ENCODE measurements at regions not wholly inside any gene's neighbourhood (a gene's known extent, or its start where the extent isn't known, plus 50 kb on each side); places are given as distances from the start of the nearest gene placed in this dataset.

DNA sequence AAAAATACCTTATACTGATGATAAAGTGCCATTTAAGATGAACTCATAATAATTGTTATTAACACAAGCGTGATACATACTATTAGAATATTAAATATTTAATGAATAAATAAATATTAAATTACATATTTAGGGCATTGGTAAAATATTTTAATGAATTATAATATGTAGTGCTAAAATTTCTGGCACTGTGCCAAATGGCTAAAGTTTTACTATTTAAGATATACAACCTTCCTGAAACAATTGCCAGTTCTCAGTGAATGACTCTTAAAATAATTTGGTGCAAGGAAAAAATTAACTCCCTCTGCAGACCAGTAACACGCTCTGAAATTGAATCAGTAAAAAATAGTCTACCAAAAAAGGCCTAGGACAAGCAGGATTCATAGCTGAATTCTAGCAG is 428.9 kb upstream of the ATXN7L3B start:
- H3K27ac ChIP-seq = no peak overlapping the region
- intact Hi-C loops (cut with DNase I) = no loop called here
- H3K4me3 ChIP-seq = no peak overlapping the region
- H3K4me1 ChIP-seq = no peaks in the 10 kb centered on the region
- ATAC-seq (no peak), DNase-seq (no peak)
- no peaks in the 10 kb centered on the region for H3K9me3 ChIP-seq
- H3K27me3 ChIP-seq (ENCODE audit: insufficient read depth in 3 of 3, low read length in 2 of 3) = no peaks in the 10 kb centered on the region
- 87 to 91% (median 89%) methylated on average over 2 of the region's 2 CpGs for WGBS, 3 donors
- no peaks in the 10 kb centered on the region for H3K36me3 ChIP-seq (ENCODE audit: insufficient read depth in 1 of 2, low read depth in 1 of 2)
- TF ChIP-seq, protein P1, sequence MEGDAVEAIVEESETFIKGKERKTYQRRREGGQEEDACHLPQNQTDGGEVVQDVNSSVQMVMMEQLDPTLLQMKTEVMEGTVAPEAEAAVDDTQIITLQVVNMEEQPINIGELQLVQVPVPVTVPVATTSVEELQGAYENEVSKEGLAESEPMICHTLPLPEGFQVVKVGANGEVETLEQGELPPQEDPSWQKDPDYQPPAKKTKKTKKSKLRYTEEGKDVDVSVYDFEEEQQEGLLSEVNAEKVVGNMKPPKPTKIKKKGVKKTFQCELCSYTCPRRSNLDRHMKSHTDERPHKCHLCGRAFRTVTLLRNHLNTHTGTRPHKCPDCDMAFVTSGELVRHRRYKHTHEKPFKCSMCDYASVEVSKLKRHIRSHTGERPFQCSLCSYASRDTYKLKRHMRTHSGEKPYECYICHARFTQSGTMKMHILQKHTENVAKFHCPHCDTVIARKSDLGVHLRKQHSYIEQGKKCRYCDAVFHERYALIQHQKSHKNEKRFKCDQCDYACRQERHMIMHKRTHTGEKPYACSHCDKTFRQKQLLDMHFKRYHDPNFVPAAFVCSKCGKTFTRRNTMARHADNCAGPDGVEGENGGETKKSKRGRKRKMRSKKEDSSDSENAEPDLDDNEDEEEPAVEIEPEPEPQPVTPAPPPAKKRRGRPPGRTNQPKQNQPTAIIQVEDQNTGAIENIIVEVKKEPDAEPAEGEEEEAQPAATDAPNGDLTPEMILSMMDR (IDR thresholded peaks at IDR 0.05) = no peak

GRCh38 chr12:74111688-74112360 is 425.8 kb upstream of the ATXN7L3B start:
- ATAC-seq (no peak), DNase-seq (no peak)
- Histone ChIP-seq H3K4me1 (no peaks in the 10 kb centered on the region), H3K4me3 (no peak overlapping the region), H3K9me3 (no peaks in the 10 kb centered on the region), H3K27ac (no peak overlapping the region), H3K27me3 (ENCODE audit: insufficient read depth in 3 of 3, low read length in 2 of 3) (no peaks in the 10 kb centered on the region), H3K36me3 (ENCODE audit: insufficient read depth in 1 of 2, low read depth in 1 of 2) (no peaks in the 10 kb centered on the region)
- TF ChIP-seq, protein P1 (IDR thresholded peaks at IDR 0.05) = no peak
- whole genome bisulfite sequencing, 3 donors = 60 to 62% (median 60%) methylated on average over 8 of the region's 8 CpGs
- intact Hi-C loops (cut with DNase I) = no loop called here

DNA sequence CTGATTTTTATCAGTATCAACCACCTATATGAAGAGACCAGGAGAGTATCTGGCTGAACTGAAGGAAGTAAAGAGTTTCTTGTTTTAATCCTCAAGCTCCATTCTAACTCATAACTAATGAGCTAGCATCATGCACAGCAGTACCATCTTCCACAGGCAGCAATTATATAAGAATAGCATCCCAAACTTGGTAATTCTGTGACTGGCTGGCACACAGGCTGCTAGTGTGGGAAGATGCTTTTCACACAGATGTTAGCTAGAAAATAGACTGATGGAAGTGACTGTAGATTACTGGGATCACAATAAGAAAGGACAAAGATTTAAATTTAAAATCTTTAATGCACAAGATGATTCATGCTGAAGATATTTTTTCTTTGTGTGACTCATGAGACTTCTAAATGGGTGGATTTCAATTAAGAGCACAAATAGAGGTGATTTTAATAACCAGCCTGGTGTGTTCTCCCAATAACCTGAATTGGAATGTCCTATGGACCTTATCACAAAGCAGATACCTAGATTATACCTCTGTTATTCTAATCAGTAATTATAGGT is 417.7 kb upstream of the ATXN7L3B start:
- no peak for ATAC-seq
- H3K27me3 ChIP-seq (ENCODE audit: insufficient read depth in 3 of 3, low read length in 2 of 3) = no peaks in the 10 kb centered on the region

DNA sequence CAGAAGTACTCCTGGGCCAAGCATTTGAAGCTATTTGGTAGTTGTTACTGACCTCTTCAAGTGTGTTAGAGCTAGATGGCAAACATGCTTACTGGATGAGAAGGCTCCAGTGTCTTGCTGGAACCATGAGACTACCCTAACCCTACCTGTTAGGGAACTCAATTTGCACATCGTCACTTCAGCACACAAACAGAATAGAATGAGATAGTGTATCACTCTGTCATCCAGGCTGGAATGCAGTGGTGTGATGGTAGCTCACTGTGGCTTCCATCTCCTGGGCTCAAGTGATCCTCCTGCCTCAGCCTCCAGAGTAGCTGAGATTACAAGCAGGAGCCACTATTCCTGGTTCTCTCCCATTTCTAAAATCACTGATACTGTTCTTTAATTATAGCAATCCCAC is 417.0 kb upstream of the ATXN7L3B start:
- no peak overlapping the region for H3K4me3 ChIP-seq
- TF ChIP-seq, protein P1 (IDR thresholded peaks at IDR 0.05) = no peak
- no peak for ATAC-seq
- no peak for DNase-seq
- no peaks in the 10 kb centered on the region for H3K4me1 ChIP-seq
- H3K27ac ChIP-seq = no peak overlapping the region
- no peaks in the 10 kb centered on the region for H3K9me3 ChIP-seq
- H3K27me3 ChIP-seq (ENCODE audit: insufficient read depth in 3 of 3, low read length in 2 of 3) = no peaks in the 10 kb centered on the region
- WGBS, 3 donors = 78 to 87% (median 80%) methylated on average over 1 of the region's 1 CpG
- intact Hi-C loops (cut with DNase I) = no loop called here
- no peaks in the 10 kb centered on the region for H3K36me3 ChIP-seq (ENCODE audit: insufficient read depth in 1 of 2, low read depth in 1 of 2)

More for the DNA sequence above, 417.7 kb upstream of the ATXN7L3B start:
- Histone ChIP-seq H3K36me3 (ENCODE audit: insufficient read depth in 1 of 2, low read depth in 1 of 2) (no peaks in the 10 kb centered on the region), H3K9me3 (no peaks in the 10 kb centered on the region), H3K4me1 (no peaks in the 10 kb centered on the region), H3K4me3 (no peak overlapping the region), H3K27ac (no peak overlapping the region)
- no peak for DNase-seq
- intact Hi-C loops (cut with DNase I) = no loop called here
- TF ChIP-seq, protein P1 (IDR thresholded peaks at IDR 0.05) = no peak

- H3K27me3 ChIP-seq (ENCODE audit: insufficient read depth in 3 of 3, low read length in 2 of 3) = no peaks in the 10 kb centered on the region
- H3K27ac ChIP-seq = no peak overlapping the region
- no peak overlapping the region for H3K4me3 ChIP-seq
- ATAC-seq = no peak
- H3K4me1 ChIP-seq = no peaks in the 10 kb centered on the region
- intact Hi-C loops (cut with DNase I) = no loop called here
- H3K9me3 ChIP-seq = peaks cover 6% of the 10 kb centered on the region
- WGBS, 3 donors = 47 to 54% (median 50%) methylated on average over 2 of the region's 2 CpGs
- no peaks in the 10 kb centered on the region for H3K36me3 ChIP-seq (ENCODE audit: insufficient read depth in 1 of 2, low read depth in 1 of 2)
- DNase-seq = no peak
- TF ChIP-seq, protein P1 (IDR thresholded peaks at IDR 0.05) = no peak
Observed at GRCh38 chr12:74129702-74130101, 407.9 kb upstream of the ATXN7L3B start.

All from psoas muscle (tissue), 7 donors.